ENCODE measurements at regions not wholly inside any gene's neighbourhood (a gene's known extent, or its start where the extent isn't known, plus 50 kb on each side); places are given as distances from the start of the nearest gene placed in this dataset.
A peak's percentile ranks its signal among the peaks of the same experiment; 100 is the strongest.

DNA sequence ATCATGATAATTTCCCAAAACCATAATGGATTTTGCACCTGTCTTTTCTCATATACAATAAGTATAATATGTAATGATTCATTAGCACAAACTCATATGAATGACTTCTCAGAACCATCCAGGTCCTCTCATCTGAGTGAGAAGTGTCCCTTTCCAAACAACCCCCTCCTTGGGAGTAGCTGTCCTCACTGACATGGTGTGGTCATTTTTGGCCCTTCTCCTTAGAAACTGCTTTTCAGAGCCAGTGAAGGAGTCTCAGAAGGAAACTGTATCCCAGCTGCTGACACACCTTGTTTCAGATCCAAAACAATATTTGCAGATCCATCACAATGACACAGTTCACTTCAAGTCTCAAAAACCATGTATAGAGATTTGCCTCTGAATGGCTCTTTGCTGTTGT is 95.5 kb downstream of the MIS18A start:
- DNase-seq, result no peak

DNA sequence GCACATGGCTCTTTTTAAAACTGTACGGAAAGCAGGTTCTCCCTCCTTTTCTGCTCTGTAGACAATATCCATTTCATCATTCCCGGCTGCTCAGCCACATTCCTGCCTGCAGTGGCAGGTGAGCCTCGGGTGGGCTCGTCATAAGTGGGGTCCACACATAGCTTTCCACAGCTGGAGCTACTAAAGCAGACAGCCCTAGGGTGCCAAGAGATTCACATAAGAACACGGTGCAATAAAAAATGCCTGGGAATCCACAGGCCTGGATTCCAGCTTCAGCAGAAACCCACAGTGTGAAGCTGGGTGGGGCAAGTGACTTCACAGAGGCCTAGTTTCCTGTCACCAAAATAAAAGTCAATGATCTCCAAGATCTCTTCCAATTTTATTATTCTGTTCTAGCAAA is 96.4 kb downstream of the MIS18A start:
- no peak for DNase-seq

DNA sequence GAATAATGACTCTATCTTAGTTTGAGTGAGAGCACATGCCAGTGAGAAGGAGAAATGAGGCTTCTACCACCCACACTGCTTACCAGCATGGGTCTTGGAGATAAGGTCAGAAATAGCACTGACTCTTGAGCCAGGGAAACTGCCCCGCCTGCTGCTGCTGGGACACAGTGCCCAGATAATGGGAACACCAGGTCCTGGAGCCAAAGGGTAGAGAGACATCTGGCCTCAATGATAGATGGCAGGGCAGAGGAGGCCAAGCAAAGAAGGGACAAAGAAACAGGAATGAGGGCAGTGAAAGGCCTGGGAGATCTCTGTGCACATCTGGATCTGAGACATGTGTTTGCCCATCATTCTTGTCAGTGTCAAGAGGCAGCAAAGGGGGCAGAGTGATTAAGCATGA is 97.4 kb downstream of the MIS18A start:
- no peak for DNase-seq

DNA sequence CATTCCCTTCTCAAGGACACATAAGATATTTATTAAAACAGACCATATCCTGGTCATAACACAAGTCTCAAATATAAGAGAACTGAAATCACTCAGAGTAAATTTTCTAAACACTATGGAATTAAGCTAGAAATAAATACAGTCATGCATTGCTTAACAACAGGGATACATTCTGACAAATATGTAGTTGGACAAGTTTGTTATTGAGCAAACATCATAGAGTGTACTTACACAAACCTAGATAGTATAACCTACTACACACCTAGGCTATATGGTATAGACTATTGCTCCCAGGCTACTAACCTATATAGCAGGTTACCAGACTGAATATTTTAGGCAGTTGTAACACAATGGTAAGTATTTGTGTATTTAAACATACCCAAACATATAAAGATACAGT is 104.0 kb downstream of the MIS18A start:
- no peak for DNase-seq

DNA sequence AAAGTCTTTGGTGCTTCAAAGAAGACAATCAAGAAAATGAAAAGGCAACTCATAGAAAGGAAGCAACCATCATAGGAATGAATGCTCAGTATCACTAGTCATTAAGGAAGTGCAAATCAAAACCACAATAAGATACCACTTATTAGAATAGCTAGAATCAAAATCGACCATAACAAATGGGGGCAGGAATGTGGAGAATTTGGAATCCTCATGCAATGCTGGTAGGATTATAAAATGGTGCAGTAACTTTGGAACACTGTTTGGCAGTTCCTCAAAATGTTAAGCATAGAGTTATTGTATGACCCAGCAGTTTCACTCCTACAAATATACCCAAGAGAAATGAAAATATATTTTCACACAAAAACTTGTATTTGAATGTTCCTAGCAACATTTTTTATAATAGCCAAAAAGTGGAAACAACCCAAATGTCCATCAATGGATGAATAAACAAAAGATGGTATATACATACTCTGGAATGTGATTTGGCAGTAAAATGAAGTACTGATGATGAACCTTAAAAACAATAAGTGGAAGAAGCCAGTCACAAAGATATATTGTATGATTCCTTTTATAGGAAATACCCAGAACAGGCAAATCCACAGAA is 105.6 kb downstream of the MIS18A start:
- no peak for DNase-seq

DNA sequence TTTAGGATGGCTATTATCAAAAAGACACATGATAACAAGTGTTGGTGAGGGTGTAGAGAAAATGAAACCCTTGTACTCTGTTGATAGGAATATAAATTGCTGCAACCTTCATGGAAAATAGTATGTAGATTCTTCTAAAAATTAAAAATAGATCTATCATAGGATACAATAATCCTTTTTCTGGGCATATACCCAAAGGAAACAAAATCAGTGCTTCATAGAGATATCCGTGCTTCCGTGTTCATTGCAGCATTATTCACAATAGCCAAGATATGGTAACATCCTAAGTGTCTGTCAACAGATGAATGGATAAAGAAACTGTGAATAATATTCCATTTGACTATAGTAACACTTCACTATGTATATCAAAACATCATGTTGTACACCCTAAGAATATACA is 106.7 kb downstream of the MIS18A start:
- no peak for DNase-seq

DNA sequence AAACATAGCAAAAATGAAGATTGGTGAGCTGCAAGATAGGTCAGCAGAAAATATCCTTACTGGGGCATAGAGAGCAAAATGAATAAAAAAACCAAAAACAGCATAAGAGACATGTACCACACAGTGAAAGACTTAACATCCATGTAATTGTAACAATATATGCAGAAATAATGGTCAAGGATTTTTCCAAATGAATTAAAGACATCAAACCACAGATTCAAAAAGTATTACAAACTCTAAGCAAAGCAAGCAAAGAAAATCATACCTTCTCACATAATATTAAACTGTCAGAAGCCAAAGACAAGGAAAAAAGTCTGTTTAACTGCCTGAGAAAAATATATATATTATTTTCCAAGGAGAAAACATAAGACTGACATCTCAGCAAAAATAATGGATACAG is 111.3 kb downstream of the MIS18A start:
- no peak for DNase-seq

DNA sequence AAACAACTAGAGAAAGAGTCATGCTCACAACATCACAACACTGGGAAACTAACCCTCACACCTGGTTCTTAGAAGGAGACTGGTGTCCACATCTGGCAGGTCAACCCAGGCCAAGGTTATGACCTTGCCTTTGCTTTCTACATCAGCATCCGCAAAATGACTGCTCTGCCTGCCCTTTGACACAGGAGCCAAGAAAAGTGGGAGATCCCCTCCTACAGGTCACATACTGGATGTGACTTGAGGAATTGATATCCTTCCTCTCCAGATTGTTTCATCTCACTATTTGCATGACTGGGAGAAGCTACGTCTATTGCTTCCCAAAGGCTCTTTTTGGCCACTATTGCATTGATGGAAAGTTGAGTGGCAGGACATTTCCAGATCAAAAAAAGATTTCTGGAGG is 115.5 kb downstream of the MIS18A start:
- DNase-seq, result no peak

DNA sequence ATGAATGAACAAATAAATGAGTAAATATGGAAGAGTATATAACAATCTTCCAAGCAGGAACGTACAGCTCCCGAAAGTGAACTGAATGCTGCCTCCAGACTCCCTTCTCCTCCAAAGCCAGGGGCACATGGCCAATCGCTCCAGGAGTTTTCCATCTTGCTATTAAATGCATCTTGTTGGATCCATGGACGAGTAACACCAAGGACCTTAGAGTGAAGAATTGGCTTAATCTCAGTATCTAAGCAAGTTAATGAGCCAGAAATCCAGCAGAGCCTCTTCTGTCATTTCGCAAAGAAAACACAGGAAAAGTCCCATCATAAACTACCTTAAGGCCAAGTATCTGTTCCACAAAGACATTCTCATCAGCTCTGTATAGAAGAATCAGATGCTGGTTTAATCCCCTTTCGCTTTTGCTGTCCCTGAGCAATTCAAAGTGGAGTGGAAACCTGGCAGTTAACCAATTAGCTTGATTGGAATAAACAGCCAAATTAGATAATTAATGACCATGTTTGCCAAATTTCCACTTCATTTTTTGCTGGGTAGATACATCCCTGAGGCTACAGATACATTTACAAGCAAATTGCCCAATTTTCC is 116.0 kb downstream of the MIS18A start:
- DNase-seq, result no peak

DNA sequence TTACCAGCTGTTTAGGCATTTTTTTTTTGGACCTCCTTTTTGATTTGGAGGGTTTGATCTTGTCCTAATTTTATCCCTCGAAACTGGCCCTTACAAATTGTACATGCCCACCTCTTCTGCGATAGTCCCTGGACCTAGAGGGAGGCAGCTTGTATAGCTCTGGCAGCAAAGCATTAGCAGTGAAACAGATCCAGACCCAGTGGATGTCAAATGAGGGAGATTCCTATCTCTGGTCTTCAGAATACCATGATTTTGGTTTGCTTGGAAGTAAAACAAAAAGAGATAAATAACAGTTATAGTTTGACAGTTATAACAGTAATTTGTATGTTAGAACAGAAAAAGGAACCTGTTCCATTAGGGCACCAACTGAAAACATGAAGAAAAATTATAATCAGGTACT is 123.6 kb downstream of the MIS18A start:
- no peak for DNase-seq

DNA sequence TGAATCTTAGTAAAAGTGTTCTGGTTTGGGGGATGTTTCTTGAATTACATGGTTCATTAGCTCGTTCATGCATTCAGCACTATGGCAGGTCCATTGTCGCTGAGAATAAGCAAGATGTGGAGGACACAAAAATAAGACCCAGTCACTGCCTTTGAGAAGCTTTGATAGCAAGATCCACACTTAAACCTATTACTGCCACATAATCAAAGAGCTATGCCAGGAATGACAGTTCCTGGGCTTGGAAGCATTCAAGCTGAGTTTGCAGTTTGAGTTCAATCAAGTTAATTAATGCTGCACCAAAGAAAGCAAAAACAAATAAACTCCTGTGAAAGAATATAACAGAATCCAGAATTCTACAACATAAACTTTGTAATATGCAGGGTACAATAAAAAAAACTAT is 131.8 kb downstream of the MIS18A start:
- DNase-seq, result no peak

DNA sequence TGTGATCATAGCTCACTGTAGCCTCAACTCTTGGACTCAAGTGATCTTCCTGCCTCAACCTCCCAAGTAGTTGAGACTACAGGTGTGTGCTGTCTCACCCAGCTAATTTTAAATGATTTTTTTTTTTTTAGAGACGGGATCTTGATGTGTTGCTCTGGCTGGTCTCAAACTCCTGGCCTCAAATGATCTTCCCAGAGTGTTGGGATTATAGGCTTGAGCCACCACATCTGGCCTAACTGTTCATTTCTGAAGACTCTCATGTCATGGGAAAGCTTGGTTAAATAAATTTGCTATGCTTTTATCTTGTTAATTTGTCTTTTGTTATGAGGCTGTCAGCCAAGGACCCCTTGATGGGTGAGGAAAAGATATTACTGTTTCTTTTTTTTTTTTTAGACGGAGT is 134.0 kb downstream of the MIS18A start:
- no peak for DNase-seq

DNA sequence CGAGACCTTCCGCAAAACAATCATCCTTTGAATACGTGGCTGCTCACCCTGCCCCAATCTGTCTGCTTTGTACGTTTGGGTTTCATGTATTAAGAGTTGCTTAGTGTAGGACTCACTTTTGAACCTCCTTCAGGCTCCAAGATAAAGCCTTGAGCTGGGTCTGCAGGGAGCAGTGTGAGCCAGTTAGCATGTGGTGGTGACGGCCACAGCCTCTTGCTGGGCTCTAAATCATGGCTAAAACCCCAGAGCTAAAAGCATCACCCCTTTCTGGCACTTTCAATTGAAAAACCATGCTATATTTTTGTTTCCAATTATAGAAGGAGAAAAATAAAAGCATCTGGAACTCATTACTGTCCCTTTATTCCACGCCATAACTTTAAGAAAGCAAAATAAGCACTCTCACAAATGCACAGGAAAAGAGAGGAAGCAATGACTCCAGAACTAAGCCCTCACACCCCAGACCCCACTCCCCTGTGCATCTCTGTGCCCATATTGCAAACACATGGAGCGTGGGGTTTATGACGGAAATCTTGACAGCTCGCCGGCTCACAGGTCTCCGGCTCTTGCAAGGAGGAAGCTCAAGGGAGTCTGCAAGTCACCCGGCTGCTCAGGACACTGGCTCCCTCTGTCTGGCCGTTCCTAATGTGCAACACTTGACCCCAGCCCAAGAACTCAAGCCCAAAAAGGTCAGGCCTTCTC is 135.5 kb downstream of the MIS18A start:
- DNase-seq, result no peak

DNA sequence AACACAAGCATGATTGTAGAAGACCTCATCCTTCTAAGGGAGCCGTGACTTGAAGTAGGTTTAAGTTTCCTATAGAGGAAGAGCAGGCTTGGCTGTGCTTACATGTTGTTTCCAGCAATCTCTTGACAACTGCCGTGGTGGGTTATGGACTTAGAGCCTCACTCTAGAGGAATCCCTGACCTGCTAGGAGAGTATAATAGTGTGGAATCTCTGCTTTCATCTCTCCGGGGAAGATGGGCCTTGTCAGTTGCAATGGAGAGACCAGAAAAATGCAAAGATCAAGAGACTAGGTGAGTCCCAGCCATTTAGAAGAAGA is 137.6 kb downstream of the MIS18A start:
- no peak for DNase-seq

DNA sequence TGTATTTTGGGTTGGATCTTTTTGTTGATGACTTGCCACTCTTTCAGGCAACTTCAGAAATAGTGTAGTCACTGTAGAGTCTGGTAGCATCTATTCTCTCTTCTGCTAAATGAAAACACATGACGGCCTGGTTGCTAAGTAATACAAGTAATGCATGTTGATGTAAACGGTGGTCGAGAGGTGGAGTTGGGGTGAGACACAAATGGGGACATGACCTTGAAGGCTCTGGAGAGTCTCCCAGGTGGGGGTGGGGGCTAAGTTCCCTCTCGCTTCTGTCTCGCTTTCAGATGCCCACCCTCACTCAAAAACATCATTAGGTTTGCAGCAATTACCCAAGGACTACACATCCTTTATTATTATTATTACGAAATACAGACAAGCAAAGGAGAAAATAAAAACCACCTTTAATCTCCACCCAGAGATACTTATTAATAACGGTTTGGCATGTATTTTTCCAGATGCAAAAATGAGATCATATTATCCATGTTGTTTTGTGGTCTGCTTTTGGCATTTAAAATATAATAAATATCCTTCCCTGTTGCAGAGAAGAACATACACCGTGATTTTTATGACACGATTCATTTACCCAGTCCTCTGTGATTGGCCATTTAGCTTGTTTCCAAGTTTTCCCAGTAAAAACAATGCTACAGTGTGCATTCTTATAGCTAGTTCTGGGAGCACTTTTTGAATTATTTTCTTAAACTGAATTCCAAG is 138.1 kb downstream of the MIS18A start:
- DNase-seq, result no peak

DNA sequence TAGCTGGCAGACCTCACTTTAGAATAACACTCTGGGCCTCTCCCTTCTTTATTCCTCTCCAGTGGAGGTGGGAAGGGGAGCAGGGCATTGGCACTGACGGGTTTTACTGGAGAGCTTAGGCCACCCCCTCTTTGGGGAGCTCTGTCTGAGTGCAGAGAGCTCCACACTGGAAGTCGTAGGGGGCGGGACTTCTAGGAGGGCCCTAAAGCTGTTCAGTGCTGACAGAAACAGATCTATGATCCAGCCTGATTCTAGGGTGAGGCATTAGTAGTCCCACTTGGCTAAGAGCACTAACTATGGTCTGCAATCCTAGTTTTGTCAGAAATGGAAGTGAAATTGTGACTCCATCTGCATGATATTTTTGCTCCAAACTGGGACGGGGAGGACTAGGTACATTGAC is 138.7 kb downstream of the MIS18A start:
- DNase-seq, result no peak

DNA sequence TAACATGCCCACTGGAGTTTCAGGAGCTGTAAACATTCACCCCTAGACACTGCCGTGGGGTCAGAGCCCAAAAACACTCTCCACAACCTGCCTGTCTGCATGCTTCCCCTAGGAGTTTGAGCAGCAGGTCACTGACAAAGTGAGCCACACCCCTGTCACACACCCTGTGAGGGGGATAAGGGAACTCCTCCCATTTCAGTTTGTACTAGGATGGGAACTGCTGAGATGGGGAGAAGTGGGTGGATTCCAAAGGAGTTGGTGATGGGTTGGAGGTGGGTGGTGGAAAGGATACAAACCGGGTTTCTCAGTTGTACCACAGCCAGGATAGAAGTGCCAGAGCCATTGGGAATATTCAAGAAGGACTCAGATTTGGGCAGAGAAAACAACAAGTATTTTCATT is 140.2 kb downstream of the MIS18A start:
- no peak for DNase-seq

DNA sequence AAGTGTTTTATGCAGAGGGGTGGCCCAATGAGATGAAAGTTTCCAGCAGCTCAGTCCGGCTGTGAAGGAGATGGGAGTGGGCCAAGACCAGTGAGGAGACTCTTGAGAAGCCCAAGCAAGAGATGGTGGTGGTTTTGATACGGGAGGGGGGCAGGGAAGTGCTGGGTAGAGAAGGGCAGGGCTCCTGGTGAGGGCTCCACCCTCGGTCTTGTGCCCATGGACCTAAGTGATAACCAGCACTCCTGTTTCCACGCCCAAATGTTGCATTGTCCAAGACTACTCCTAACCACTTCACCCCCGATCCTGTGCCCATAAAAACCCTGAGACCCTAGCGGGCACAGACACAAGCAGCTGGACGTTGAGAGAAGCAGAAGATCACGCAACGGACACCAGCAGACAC is 140.9 kb downstream of the MIS18A start:
- DNase-seq, result no peak

DNA sequence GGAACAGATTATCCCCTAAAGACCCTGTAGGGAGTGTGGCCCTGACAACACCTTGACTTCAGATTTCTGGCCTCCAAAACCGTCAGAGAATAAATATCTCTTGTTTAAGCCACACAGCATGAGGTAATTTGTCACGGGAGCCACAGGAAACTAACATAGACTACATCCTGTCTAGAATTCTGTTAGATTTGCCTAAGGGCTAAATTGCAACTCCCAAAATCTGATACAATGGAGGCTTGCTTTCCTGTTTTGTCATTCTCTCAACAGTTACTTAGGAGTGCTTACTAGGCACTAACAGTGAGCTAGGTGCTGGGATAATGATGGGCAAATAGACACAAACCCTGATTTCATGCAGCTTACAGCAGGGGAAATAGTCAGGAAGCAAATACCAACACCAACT is 141.6 kb downstream of the MIS18A start:
- peak; percentile 75 to 95 for DNase-seq

DNA sequence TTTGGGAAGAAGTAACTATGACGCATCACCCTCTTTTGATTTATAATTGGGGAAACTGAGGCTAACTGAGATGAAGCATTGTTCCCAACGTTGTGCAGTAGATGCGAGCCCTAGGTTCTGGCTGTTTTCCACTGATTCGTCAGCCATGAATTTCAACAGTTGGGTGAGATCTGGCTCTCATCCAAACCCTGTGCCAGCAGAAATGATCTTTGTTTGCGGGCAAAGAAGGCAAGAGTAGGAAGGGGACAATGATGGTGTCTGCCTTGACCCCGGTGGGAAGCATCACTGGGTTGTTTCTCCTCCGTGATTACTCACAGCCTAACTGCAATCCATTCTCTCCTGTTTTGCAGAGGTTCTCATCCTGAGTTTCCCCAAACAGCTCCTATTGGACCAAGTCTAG is 142.3 kb downstream of the MIS18A start:
- DNase-seq, result no peak

DNA sequence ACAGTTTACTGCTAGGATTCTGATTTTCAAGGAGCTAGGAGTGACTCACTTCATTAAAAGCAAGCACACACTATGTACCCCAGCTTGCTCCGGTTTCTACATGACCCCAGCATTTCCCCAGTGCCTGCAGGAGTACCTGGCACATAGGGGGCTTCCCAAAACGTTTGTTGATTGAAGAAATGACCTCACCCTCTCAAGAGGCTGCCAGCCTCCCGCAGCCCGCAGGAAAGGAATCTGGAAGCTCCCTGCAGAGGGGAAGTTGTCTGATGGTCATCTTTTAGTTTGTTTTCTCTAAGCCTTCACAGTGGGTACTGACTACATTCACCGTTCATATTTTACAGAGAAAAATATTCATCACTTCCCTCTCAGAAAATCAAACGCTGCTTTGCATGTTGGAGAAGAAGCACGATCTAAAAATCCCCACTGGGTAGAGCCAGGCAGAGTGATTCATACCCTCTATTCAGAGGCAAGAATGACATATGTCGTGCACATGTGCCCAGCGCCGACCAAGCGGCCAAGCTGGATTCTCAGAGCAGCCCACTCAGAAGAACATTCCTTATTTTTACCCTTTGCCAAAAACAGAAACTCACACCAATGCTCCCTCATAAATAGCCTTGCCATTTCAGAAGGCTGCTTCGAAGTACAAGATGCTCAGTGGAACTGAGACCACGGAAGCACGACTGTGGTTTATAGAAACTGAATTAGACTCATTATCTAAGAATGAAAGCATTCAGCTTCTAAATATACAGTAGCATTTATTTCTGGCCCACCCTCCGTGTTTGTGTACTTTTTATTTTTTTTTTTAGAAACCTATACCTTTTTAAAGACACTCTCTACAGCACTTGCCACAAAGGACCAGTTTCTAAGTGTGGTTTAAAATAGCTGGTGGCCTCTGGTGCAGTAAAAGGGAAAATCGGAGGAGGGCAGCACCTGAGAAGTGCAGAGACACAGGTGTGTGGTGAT is 143.2 kb downstream of the MIS18A start:
- no peak for DNase-seq

DNA sequence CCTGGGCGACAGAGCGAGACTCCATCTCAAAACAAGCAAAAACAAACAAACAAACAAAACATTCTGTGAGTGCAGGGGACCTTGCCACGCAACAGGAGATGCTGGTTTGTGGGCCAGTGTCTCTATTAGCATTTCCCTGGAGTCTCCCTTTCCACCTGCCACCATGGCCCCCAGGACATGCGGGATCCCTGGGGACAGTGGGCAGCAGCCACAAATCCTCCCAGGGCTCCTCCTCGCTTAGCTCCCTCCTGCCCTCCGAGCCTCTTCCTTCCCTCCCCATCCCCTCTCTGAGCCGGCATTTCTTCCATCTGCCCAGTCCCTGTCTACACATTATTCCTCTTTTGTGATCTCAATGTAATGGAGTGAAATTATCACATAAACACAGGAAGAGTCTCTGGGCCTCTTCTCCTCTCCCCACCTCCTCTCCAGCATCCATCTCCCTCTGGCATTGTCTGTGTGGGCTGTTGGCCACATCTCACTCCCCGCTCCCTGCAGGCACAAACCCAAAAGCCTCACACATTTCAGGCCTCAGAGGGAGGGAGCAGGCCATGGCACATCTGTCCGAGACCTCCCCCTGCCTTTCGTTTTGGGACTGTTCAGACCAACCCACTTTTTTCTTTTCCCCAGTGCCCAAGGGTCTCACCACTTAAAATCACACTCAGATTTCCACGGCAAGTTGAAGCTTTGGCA is 144.3 kb downstream of the MIS18A start:
- DNase-seq, result no peak

All from NCI-H2081 (cell line).